ENCODE measurements at regions not wholly inside any gene's neighbourhood (a gene's known extent, or its start where the extent isn't known, plus 50 kb on each side); places are given as distances from the start of the nearest gene placed in this dataset.

DNA sequence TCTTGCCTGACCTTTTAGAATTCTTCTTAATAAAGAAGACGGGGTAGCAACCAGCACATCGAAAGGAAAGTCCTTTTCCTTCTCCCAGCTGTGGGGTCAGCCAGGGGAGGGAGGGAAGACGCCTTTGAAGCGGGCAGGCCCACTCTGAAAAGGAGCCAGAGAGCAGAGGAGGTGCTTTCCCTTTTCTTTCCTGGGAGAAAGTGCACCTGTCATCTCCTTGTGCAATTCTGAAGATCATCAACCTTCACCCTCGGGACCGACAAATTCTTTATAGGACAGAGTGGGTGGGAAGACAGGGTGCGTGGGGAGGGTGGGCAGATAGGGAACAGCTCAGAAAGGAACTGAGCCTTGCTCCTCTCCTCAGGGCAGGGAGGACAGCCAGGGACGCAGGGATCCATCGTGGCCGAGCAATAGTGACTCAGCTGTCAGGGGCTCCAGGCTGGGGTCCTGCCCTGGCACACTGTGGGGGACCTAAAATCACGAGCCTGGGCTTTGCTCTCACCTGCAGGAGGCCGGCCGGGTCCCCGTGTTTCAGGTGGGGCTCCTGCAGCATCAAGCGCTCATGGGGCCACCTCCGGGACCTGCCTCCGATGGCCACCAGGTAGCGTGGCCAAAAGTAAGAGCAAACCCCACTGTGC lies 141.0 kb downstream of the OLFM1 start:
- no peak for DNase-seq (ENCODE audit: extremely low spot score, unreplicated experiment)
- TF ChIP-seq, protein P1, sequence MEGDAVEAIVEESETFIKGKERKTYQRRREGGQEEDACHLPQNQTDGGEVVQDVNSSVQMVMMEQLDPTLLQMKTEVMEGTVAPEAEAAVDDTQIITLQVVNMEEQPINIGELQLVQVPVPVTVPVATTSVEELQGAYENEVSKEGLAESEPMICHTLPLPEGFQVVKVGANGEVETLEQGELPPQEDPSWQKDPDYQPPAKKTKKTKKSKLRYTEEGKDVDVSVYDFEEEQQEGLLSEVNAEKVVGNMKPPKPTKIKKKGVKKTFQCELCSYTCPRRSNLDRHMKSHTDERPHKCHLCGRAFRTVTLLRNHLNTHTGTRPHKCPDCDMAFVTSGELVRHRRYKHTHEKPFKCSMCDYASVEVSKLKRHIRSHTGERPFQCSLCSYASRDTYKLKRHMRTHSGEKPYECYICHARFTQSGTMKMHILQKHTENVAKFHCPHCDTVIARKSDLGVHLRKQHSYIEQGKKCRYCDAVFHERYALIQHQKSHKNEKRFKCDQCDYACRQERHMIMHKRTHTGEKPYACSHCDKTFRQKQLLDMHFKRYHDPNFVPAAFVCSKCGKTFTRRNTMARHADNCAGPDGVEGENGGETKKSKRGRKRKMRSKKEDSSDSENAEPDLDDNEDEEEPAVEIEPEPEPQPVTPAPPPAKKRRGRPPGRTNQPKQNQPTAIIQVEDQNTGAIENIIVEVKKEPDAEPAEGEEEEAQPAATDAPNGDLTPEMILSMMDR (conservative IDR thresholded peaks at IDR 0.05), result no peak
- Mint-ChIP-seq H3K27me3 (peaks cover 23% of the 10 kb centered on the region), H3K9me3 (no peaks in the 10 kb centered on the region), H3K36me3 (no peaks in the 10 kb centered on the region), H3K27ac (no peak overlapping the region), H3K4me1 (ENCODE audit: unreplicated experiment) (no peaks in the 10 kb centered on the region), H3K4me3 (no peak overlapping the region)

DNA sequence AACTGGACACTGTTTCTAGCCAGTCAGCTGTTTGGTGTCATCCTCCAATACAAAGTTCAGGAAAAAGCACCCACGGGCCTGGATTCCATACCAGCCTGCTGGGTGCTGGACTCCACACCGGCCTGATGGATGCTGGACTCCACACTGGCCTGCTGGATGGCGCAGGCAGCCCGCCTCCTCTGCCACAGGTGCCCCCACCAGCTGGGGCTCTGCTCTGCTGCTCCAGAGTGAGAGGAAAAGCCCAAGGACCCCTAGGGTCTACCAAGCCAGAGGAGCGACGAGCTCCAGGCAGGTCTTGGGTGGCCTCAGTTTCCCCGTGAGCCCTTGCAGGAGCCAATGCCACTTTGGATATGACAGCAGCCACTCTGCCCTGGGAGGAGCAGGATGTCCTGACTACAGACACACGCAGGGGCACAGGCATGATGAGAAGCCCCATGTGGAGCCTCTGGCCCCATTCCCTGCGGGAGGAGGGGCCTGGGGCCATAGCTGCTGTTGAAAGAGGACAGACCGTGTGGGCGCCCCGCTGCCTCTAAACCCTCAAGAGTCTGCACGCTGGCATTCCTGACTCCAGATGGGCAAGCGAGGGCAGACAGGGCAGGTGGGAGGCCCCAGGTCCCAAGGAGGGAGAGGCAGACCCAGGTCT lies 141.6 kb downstream of the OLFM1 start:
- Mint-ChIP-seq H3K9me3 (no peaks in the 10 kb centered on the region), H3K4me1 (ENCODE audit: unreplicated experiment) (no peaks in the 10 kb centered on the region), H3K4me3 (no peak overlapping the region), H3K27ac (no peak overlapping the region), H3K36me3 (no peaks in the 10 kb centered on the region), H3K27me3 (peaks cover 28% of the 10 kb centered on the region)
- no peak for DNase-seq (ENCODE audit: extremely low spot score, unreplicated experiment)
- TF ChIP-seq, protein P1 (conservative IDR thresholded peaks at IDR 0.05), result no peak

DNA sequence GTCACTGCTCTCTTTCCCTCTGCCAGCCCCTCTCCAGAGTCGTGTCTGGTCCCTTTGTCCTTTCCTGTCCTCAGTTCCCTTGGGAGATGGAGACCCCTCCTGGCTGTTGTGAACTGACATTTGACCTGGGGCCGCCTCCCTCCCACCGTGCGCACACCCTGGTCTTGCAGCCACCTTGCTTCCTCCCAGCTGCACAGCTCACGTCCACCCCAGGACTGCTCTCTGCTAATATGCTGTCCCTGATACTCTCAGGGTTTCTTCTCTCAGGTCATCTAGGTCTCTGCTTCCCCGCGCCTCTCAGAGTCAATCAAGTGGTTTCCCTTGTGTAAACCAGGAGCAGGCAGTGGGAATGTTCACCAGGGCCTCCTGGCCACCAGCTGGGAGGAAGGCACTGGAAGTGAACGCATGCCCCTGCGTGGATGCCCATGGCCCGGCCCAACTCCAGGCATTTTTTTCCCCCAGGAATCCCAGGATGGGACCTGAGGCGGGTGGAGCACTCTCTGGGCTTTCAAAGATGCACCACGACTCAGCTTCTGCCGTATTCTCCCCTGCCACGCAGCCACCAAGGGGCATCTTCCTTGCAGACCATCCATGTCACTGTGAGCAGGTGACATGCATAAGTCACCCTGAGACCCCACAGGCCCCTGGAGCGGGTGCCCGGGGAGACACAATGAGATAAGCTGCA lies 142.4 kb downstream of the OLFM1 start:
- H3K27me3 Mint-ChIP-seq, result peaks cover 28% of the 10 kb centered on the region
- no peak overlapping the region for H3K27ac Mint-ChIP-seq
- H3K4me3 Mint-ChIP-seq, result no peak overlapping the region
- no peaks in the 10 kb centered on the region for H3K36me3 Mint-ChIP-seq
- DNase-seq (ENCODE audit: extremely low spot score, unreplicated experiment), result no peak
- TF ChIP-seq, protein P1 (conservative IDR thresholded peaks at IDR 0.05), result no peak
- H3K4me1 Mint-ChIP-seq (ENCODE audit: unreplicated experiment), result no peaks in the 10 kb centered on the region
- H3K9me3 Mint-ChIP-seq, result no peaks in the 10 kb centered on the region

DNA sequence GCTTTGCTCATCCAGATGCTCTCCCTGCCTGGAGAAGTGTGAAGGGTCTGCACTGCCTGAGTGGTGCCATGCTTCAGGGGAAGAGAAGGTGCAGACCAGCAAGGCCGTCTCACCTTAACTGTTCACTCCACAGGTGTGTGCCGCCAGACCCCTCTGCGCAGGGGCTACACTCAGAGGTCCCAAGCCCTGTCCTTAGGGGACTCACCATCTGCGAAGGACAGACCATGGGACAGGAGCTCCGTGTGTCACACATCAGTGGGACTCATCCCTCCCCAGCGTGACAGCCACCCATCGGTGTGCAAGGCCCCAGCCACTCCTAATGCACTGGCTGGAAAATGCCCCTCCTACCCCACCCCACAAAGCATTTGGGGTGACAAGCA lies 142.9 kb downstream of the OLFM1 start:
- TF ChIP-seq, protein P1 (conservative IDR thresholded peaks at IDR 0.05), result no peak
- H3K27ac Mint-ChIP-seq, result no peak overlapping the region
- DNase-seq (ENCODE audit: extremely low spot score, unreplicated experiment), result no peak
- H3K36me3 Mint-ChIP-seq, result no peaks in the 10 kb centered on the region
- H3K9me3 Mint-ChIP-seq, result no peaks in the 10 kb centered on the region
- H3K4me3 Mint-ChIP-seq, result no peak overlapping the region
- H3K27me3 Mint-ChIP-seq, result peaks cover 29% of the 10 kb centered on the region
- no peaks in the 10 kb centered on the region for H3K4me1 Mint-ChIP-seq (ENCODE audit: unreplicated experiment)

DNA sequence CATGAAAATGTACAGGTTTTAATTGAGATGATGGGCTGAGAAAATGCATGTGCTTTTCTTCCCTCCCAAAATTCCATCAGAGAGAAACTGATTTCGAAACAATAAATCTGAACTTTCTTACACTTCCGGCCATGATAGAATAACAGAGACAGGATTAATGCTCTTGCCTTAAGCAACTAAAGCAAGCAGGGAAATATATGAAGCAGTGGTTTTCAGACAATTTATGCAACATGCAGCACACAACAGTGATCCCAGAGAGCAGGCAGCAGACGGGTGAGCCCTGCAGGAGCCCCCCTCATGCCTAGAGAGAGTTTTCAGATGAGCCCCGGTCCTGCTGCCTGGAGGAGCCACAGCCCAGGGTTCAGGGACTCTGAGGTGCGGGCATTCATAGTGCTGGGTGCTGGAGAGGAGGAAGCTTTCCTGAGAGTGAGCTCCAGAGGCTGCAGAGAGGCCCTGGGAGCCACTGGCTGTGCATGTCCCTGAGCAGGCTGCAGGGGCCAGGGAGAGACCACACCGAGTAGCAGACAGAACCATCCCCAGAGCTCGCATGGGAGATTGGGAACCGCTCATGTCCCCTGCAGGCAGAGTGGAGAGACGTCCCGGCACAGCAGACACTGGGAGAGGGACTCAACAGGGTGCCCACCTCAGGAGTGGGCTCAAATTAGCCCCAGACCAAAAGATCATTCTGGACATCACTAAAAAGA lies 143.5 kb downstream of the OLFM1 start:
- H3K4me1 Mint-ChIP-seq (ENCODE audit: unreplicated experiment), result no peaks in the 10 kb centered on the region
- H3K9me3 Mint-ChIP-seq, result no peaks in the 10 kb centered on the region
- TF ChIP-seq, protein P1 (conservative IDR thresholded peaks at IDR 0.05), result no peak
- H3K4me3 Mint-ChIP-seq, result no peak overlapping the region
- DNase-seq (ENCODE audit: extremely low spot score, unreplicated experiment), result no peak
- no peaks in the 10 kb centered on the region for H3K36me3 Mint-ChIP-seq
- H3K27me3 Mint-ChIP-seq, result peaks cover 34% of the 10 kb centered on the region
- H3K27ac Mint-ChIP-seq, result no peak overlapping the region

Measured in type B pancreatic cell (in vitro differentiated cells).